ENCODE measurements at regions not wholly inside any gene's neighbourhood (a gene's known extent, or its start where the extent isn't known, plus 50 kb on each side); places are given as distances from the start of the nearest gene placed in this dataset.

- WGBS, 2 experiments (ENCODE audit: extremely low coverage in 1 of 2, insufficient coverage in 1 of 2, insufficient read length in 1 of 2, insufficient replicate concordance in 2 of 2, low coverage in 1 of 2, low lambda C conversion rate in 2 of 2, missing lambda C conversion rate in 1 of 2) = 90% methylated on average over 2 of the region's 2 CpGs; no CpG with 5 or more reads in 1 of the 2 experiments
- H2BK120ac ChIP-seq (replicated peaks; ENCODE audit: low read depth, low read length) = no peak overlapping the region
- H3K79me2 ChIP-seq (ENCODE audit: control insufficient read depth in 1 of 2, insufficient read depth in 2 of 2, low read length in 2 of 2) = no peaks in the 10 kb centered on the region
- H3K4me2 ChIP-seq (ENCODE audit: insufficient read depth in 1 of 2, low read depth in 2 of 2, low read length in 2 of 2) = no peak overlapping the region
- H3K23me2 ChIP-seq (ENCODE audit: low read depth, low read length) = peaks cover 3% of the 10 kb centered on the region; the same call in 1 of the 2 replicates
- H3K36me3 ChIP-seq (ENCODE audit: control insufficient read depth in 2 of 4, insufficient read depth in 4 of 4, low read length in 3 of 4) = no peaks in the 10 kb centered on the region
- H4K91ac ChIP-seq (replicated peaks; ENCODE audit: insufficient read length, low read length) = no peak overlapping the region
- POLR2A ChIA-PET (ENCODE audit: partially characterized antibody) = no interaction called here
- no peak overlapping the region for H2AK5ac ChIP-seq (ENCODE audit: low read depth, low read length)
- DNase-seq (ENCODE audit: low read depth in 1 of 2, low spot score in 2 of 2) = no peak
- no peak overlapping the region for H3K14ac ChIP-seq (ENCODE audit: insufficient read length)
- no peak overlapping the region for H2BK5ac ChIP-seq (ENCODE audit: low read depth, low read length)
- no peak overlapping the region for H2BK12ac ChIP-seq (ENCODE audit: low read depth, low read length)
- H3K4me3 ChIP-seq (ENCODE audit: extremely low read depth in 1 of 4, insufficient read depth in 2 of 4, low read depth in 3 of 4, low read length in 4 of 4) = no peak overlapping the region
- peaks cover 0 to 4% (median 2%) of the 10 kb centered on the region in 4 experiments; a peak in 4 of 7 replicates for H3K27me3 ChIP-seq (replicated peaks in 1 of 4; ENCODE audit: control insufficient read depth in 3 of 4, extremely low read depth in 1 of 4, insufficient read depth in 3 of 4, low read length in 3 of 4)
- no peaks in the 10 kb centered on the region for H4K20me1 ChIP-seq (replicated peaks in 1 of 2; ENCODE audit: control insufficient read depth in 1 of 2, insufficient read depth in 2 of 2, low read length in 2 of 2)
- no peak overlapping the region for H3K56ac ChIP-seq (replicated peaks; ENCODE audit: insufficient read length, low read depth, low read length)
- no peak overlapping the region for H3K23ac ChIP-seq (ENCODE audit: insufficient read length)
- no peak overlapping the region for H3K27ac ChIP-seq (ENCODE audit: low read depth, low read length)
- H3K79me1 ChIP-seq (ENCODE audit: low read depth, low read length) = no peaks in the 10 kb centered on the region
- H2AFZ ChIP-seq (ENCODE audit: low read length) = no peak overlapping the region
- H3K4ac ChIP-seq (replicated peaks; ENCODE audit: insufficient read length, low read depth, low read length) = no peak overlapping the region
- FAIRE-seq = no peak
- H4K5ac ChIP-seq (ENCODE audit: insufficient read length, low read depth, low read length) = no peak overlapping the region
- H2BK20ac ChIP-seq (ENCODE audit: low read length) = no peak overlapping the region
- H3K9me3 ChIP-seq (ENCODE audit: insufficient read depth in 2 of 2, low read depth in 1 of 2, low read length in 1 of 2) = no peaks in the 10 kb centered on the region
- no peak overlapping the region for H3K9ac ChIP-seq (replicated peaks in 1 of 4; ENCODE audit: extremely low read depth in 1 of 4, low read depth in 3 of 4, low read length in 3 of 4)
- no peaks in the 10 kb centered on the region for H3K4me1 ChIP-seq (replicated peaks in 1 of 4; ENCODE audit: control insufficient read depth in 3 of 4, insufficient read depth in 4 of 4, low read length in 3 of 4)
- H3K18ac ChIP-seq (ENCODE audit: extremely low read depth, low read length) = no peak overlapping the region
- no peak overlapping the region for H4K8ac ChIP-seq (ENCODE audit: extremely low read depth, insufficient read depth, low read length)
- CTCF ChIA-PET (ENCODE audit: partially characterized antibody) = interaction anchor here (1.0 to 4.0 kb wide), 7 partner anchors 9 to 532 kb away, joined by 3 to 95 read pairs (median 4); no protein-coding TSS in a partner anchor
- no peak overlapping the region for H2BK15ac ChIP-seq (ENCODE audit: low read length)
- TF ChIP-seq BCL11A (IDR thresholded peaks at IDR 0.05; ENCODE audit: low read depth in 2 of 2, low read length in 2 of 2) = no peak
- TF ChIP-seq EP300 (IDR thresholded peaks at IDR 0.05; ENCODE audit: borderline replicate concordance in 1 of 2, low read depth in 2 of 2, low read length in 2 of 2) = no peak
- TF ChIP-seq NANOG (IDR thresholded peaks at IDR 0.05; ENCODE audit: insufficient read depth, low read depth, low read length, poor library complexity, severe bottlenecking) = no peak
- no peak for TF ChIP-seq TBP (IDR thresholded peaks at IDR 0.05; ENCODE audit: low read depth, low read length)
- TF ChIP-seq CHD2 (IDR thresholded peaks at IDR 0.05; ENCODE audit: low read length) = no peak
- TF ChIP-seq SUZ12 (IDR thresholded peaks at IDR 0.05; ENCODE audit: low read length) = no peak
- TF ChIP-seq ZNF274 (IDR thresholded peaks at IDR 0.05; ENCODE audit: borderline replicate concordance, extremely low read depth, low read length) = no peak
- no peak for TF ChIP-seq ATF3 (IDR thresholded peaks at IDR 0.05; ENCODE audit: insufficient read depth, low read depth, low read length)
- TF ChIP-seq CTBP2 (IDR thresholded peaks at IDR 0.05; ENCODE audit: borderline replicate concordance, insufficient read depth, insufficient read length, low read length) = no peak
Measured at GRCh38 chr2:222040333-222040732, 258.5 kb downstream of the PAX3 start.

All from H1 (cell line).